NCI-H510A treated with DMSO at 0.1 percent for 48 hours (cell line): ENCODE measurements at regions not wholly inside any gene's neighbourhood (a gene's known extent, or its start where the extent isn't known, plus 50 kb on each side); places are given as distances from the start of the nearest gene placed in this dataset.

Source experiments
- DNase-seq: peaks from one replicate; lab custom pipeline; 2025; lab: John Stamatoyannopoulos, UW

- DNase-seq: no peak
Measured at GRCh38 chr18:24826605-24827004, 366.2 kb downstream of the HRH4 start.

GRCh38 chr18:24827501-24827900, 367.1 kb downstream of the HRH4 start:
- DNase-seq: no peak

- DNase-seq: no peak
Measured at GRCh38 chr18:24831081-24831480, 370.6 kb downstream of the HRH4 start.

- DNase-seq: no peak
Measured at GRCh38 chr18:24831871-24832665, 371.6 kb downstream of the HRH4 start.

GRCh38 chr18:24835751-24836150, 375.3 kb downstream of the HRH4 start:
- DNase-seq: no peak

GRCh38 chr18:24837066-24837465, 376.6 kb downstream of the HRH4 start:
- DNase-seq: no peak

- no peak for DNase-seq
Measured at GRCh38 chr18:24840051-24840450, 379.6 kb downstream of the HRH4 start.

- no peak for DNase-seq
Measured at GRCh38 chr18:24840640-24841039, 380.2 kb downstream of the HRH4 start.

GRCh38 chr18:24841536-24841935, 381.1 kb downstream of the HRH4 start:
- DNase-seq: no peak

GRCh38 chr18:24843123-24843522, 382.7 kb downstream of the HRH4 start:
- DNase-seq: no peak

- DNase-seq: no peak
Measured at GRCh38 chr18:24846138-24846537, 385.7 kb downstream of the HRH4 start.

- DNase-seq: no peak
Measured at GRCh38 chr18:24850532-24850931, 390.1 kb downstream of the HRH4 start.

GRCh38 chr18:24853076-24853475, 392.6 kb downstream of the HRH4 start:
- no peak for DNase-seq

- DNase-seq: no peak
Measured at GRCh38 chr18:24860978-24861680, 400.7 kb downstream of the HRH4 start.

GRCh38 chr18:24862201-24862816, 401.9 kb downstream of the HRH4 start:
- DNase-seq: no peak

GRCh38 chr18:24868311-24868710, 407.9 kb downstream of the HRH4 start:
- DNase-seq: no peak

- no peak for DNase-seq
Measured at GRCh38 chr18:24868760-24869237, 408.4 kb downstream of the HRH4 start.

GRCh38 chr18:24869285-24869684, 408.8 kb downstream of the HRH4 start:
- DNase-seq: no peak

- no peak for DNase-seq
Measured at GRCh38 chr18:24875286-24875685, 414.8 kb downstream of the HRH4 start.

- DNase-seq: no peak
Measured at GRCh38 chr18:24875777-24876176, 415.3 kb downstream of the HRH4 start.

- DNase-seq: no peak
Measured at GRCh38 chr18:24876266-24876665, 415.8 kb downstream of the HRH4 start.

GRCh38 chr18:24877066-24877465, 416.6 kb downstream of the HRH4 start:
- no peak for DNase-seq

- no peak for DNase-seq
Measured at GRCh38 chr18:24877546-24877945, 417.1 kb downstream of the HRH4 start.
